MCF 10A (cell line): ENCODE measurements at regions not wholly inside any gene's neighbourhood (a gene's known extent, or its start where the extent isn't known, plus 50 kb on each side); places are given as distances from the start of the nearest gene placed in this dataset. TPM values are rescaled to one million over a fixed set of nuclear protein-coding genes. Genes with fewer than 3 reads are reported as not detected.

Experiments used
- BruUV-seq: library from RNA; stranded (reverse); fragments of 400-500 nt; replicated peaks from 2 replicates; lab custom pipeline; 2021; lab: Mats Ljungman, UMichigan
- CTCF ChIA-PET: fragments of 300-600 bp; sonication (Branson Sonifier 250); formaldehyde crosslinking; extraction: SDS; loops from one replicate; lab custom pipeline; 2021; ENCODE audit warnings: antibody characterized with exemption, inconsistent platforms; lab: Yijun Ruan, JAX
- POLR2A ChIA-PET: fragments of 300-600, 350-650 bp; sonication (Branson Sonifier 250); formaldehyde crosslinking; extraction: SDS; loops from one replicate; lab custom pipeline; 2020; ENCODE audit warnings: antibody characterized with exemption, inconsistent platforms; lab: Yijun Ruan, JAX
- DNase-seq: peaks from one replicate; pipeline ENCODE4 v3.0.0-alpha.2; 2018; ENCODE audit not compliant: unreplicated experiment
- H3K27ac Mint-ChIP-seq: one replicate; pipeline ENCODE4 v1.8.0; 2022; ENCODE audit warnings: mild to moderate bottlenecking, low read depth, mixed read lengths; ENCODE audit not compliant: unreplicated experiment
- H3K27me3 Mint-ChIP-seq: one replicate; pipeline ENCODE4 v1.8.0; 2022; ENCODE audit warnings: mixed read lengths; ENCODE audit not compliant: insufficient read depth, unreplicated experiment
- H3K36me3 Mint-ChIP-seq: one replicate; pipeline ENCODE4 v1.8.0; 2022; ENCODE audit warnings: mild to moderate bottlenecking, moderate library complexity, mixed read lengths; ENCODE audit not compliant: insufficient read depth, unreplicated experiment
- H3K4me1 Mint-ChIP-seq: one replicate; pipeline ENCODE4 v1.8.0; 2022; ENCODE audit warnings: mixed read lengths; ENCODE audit not compliant: insufficient read depth, unreplicated experiment
- H3K4me3 Mint-ChIP-seq: one replicate; pipeline ENCODE4 v1.8.0; 2022; ENCODE audit warnings: mild to moderate bottlenecking, moderate library complexity, mixed read lengths; ENCODE audit not compliant: unreplicated experiment
- H3K9me3 Mint-ChIP-seq: one replicate; pipeline ENCODE4 v1.8.0; 2022; ENCODE audit warnings: mixed read lengths; ENCODE audit not compliant: unreplicated experiment
- CTCF ChIP-seq: fragments of 200-600 bp; IDR thresholded peaks from one replicate; pipeline ENCODE4 v1.8.0; 2022; ENCODE audit warnings: antibody characterized with exemption, mild to moderate bottlenecking; ENCODE audit not compliant: unreplicated experiment
- intact Hi-C: fragments of 100-400 bp; cut with micrococcal nuclease; formaldehyde crosslinking; loops from 2 replicates; pipeline ENCODE4 v1.14.1; 2022
- microRNA-seq: library from miRNA; unstranded; fragments of <30 nt; microRNA quantifications from one replicate; pipeline ENCODE4 v1.2.0, GENCODE V29; 2022

- no peak for TF ChIP-seq CTCF
- intact Hi-C loops: no loop called here
- Mint-ChIP-seq H3K4me3 (no peak overlapping the region), H3K36me3 (no peaks in the 10 kb centered on the region), H3K9me3 (peaks cover 8% of the 10 kb centered on the region), H3K27ac (no peak overlapping the region), H3K4me1 (peaks cover 5% of the 10 kb centered on the region), H3K27me3 (no peaks in the 10 kb centered on the region)
- POLR2A ChIA-PET: interaction anchor here (1.0 to 3.9 kb wide), 4 partner anchors 12 to 151 kb away, joined by 3 to 25 read pairs (median 6); no protein-coding TSS in a partner anchor
- BruUV-seq: no TSS peak
- CTCF ChIA-PET: interaction anchor here (0.6 kb wide), 1 partner anchor 437 kb away, joined by 4 read pairs; no protein-coding TSS in a partner anchor
- DNase-seq: no peak
Observed at GRCh38 chr13:44323754-44324153, 49.9 kb upstream of the SERP2 start.

Small RNA genes in the stretch of these regions (microRNA-seq; reads per million reads assigned to microRNA genes)
- not detected for gene MIR8079
